Lower leg skin (tissue), 3 donors: ENCODE measurements at regions not wholly inside any gene's neighbourhood (a gene's known extent, or its start where the extent isn't known, plus 50 kb on each side); places are given as distances from the start of the nearest gene placed in this dataset.

Source experiments
- POLR2A ChIP-seq, 2 donors: fragments of 450-650 bp; IDR thresholded peaks; one replicate each; pipeline ENCODE4 v1.6.1; 2016 to 2017; ENCODE audit warnings: antibody characterized with exemption in 2 of 2, mild to moderate bottlenecking in 1 of 2, moderate library complexity in 1 of 2
- TF ChIP-seq, protein P1 (sequence below), 3 donors: fragments of 450-650 bp; IDR thresholded peaks; one replicate each; pipeline ENCODE4 v1.5.1; 2016; ENCODE audit warnings: antibody characterized with exemption in 3 of 3, mild to moderate bottlenecking in 3 of 3, moderate library complexity in 2 of 3

DNA sequence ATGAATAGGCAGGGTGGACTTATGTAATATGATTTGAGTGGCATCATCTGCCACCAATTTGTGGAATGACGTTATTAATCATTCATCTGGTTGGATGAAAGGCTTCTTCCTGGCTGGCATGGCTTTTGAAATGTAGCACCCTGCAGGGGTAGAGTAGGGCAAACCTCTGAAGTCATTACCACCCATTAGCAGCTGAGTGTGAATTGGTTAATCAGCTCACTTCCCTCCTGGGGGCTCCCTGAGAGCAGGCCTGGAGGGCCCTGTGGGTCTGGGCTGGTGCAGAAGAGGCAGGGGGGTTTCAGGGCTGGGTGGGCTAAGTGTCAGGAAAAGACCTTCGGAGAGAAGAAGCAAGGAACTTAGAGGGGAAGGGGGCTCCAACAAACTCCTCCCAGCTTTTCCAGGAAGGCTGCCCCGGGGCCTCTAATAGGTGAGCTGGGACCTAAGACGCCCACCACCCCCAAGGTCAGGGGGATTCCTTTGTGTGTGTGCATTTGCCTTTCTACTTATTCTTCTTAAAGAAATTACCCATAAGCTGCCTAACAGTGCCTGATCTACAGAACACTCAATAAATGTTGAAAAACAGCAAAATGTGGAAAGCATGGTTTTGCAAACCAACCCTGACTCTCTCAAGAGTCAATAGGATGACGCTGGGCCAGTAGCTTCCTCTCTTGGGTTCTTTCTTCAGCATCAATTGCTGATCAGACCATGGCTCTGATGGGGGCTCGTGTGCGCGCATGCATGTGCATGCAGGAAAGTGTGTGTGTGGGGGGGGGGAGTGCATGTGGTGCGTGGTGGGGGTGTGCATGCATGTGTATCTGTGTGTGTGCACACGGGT lies 49.7 kb upstream of the ZNF516 start:
- TF ChIP-seq POLR2A (IDR thresholded peaks at IDR 0.05), result no peak
- TF ChIP-seq, protein P1, sequence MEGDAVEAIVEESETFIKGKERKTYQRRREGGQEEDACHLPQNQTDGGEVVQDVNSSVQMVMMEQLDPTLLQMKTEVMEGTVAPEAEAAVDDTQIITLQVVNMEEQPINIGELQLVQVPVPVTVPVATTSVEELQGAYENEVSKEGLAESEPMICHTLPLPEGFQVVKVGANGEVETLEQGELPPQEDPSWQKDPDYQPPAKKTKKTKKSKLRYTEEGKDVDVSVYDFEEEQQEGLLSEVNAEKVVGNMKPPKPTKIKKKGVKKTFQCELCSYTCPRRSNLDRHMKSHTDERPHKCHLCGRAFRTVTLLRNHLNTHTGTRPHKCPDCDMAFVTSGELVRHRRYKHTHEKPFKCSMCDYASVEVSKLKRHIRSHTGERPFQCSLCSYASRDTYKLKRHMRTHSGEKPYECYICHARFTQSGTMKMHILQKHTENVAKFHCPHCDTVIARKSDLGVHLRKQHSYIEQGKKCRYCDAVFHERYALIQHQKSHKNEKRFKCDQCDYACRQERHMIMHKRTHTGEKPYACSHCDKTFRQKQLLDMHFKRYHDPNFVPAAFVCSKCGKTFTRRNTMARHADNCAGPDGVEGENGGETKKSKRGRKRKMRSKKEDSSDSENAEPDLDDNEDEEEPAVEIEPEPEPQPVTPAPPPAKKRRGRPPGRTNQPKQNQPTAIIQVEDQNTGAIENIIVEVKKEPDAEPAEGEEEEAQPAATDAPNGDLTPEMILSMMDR (IDR thresholded peaks at IDR 0.05), result no peak
